HG02884 (cell line): ENCODE measurements at regions not wholly inside any gene's neighbourhood (a gene's known extent, or its start where the extent isn't known, plus 50 kb on each side); places are given as distances from the start of the nearest gene placed in this dataset.
"Not testable (repeated sequence)": the region's sequence is repeated elsewhere in the genome, so short reads cannot be mapped to it uniquely, and the experiment has no call there.

ENCODE experiments used
- ATAC-seq: cut with Tn5 transposase; IDR thresholded peaks from one replicate; pipeline ENCODE4 v1.9.1; 2021; ENCODE audit warnings: mild to moderate bottlenecking, moderate library complexity; ENCODE audit not compliant: unreplicated experiment

DNA sequence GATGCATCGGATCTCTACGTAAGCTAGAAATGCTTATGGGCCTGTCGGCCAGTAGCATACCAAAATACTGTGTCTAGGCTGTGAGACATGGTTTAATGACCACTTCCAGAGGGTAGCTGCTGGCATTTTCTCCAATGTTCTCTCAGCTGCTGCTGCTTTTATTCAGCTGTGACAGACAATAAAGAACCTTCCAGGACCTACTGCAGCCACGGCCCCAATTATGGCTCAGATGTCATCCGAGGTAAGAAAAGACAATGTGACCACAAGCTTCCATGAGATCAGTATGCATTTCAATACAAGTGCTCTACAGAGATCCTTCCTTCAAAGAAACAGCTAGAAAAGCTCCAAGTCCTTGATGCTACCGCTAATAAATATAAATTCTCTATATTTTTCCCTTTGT lies 256.2 kb downstream of the SDHAF3 start:
- ATAC-seq = no peak

- ATAC-seq = no peak
Measured at GRCh38 chr7:97377713-97378112, 260.2 kb downstream of the SDHAF3 start.

DNA sequence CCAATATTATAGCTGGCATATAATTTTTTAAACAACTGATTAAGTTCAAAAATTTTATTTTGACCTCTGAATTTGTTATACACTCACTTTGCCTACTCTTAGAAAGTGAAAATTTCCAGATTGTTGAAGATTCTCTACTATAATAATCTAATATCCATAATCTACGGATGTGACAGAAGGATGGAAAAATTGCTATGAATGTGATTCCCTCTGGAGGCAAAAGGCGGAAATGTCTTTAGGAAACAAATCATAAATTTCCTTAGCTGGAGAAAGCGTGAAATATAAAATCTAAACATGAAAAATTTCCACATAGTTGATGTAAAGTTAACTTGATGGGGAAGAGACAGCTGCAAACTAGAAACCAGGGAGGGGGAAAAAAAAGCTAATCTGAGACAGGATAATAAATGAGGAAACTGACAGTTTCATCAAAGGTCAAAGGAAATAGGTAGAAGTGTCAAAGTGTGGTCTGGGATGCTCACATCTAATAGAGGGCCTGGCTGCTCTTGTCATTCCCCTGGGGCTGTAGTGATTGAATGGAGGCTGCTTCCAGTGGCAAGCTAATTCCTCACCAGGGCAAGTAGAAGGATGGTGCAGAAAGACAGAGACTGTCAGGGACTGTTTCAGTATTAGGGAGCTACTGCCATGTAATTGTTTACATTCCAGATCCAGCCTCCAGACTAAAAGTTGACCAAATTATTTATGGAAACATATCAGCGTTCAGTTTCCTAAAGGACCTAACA lies 264.5 kb downstream of the SDHAF3 start:
- ATAC-seq = no peak

- ATAC-seq = no peak
Measured at GRCh38 chr7:97390052-97390451, 272.6 kb downstream of the SDHAF3 start.

DNA sequence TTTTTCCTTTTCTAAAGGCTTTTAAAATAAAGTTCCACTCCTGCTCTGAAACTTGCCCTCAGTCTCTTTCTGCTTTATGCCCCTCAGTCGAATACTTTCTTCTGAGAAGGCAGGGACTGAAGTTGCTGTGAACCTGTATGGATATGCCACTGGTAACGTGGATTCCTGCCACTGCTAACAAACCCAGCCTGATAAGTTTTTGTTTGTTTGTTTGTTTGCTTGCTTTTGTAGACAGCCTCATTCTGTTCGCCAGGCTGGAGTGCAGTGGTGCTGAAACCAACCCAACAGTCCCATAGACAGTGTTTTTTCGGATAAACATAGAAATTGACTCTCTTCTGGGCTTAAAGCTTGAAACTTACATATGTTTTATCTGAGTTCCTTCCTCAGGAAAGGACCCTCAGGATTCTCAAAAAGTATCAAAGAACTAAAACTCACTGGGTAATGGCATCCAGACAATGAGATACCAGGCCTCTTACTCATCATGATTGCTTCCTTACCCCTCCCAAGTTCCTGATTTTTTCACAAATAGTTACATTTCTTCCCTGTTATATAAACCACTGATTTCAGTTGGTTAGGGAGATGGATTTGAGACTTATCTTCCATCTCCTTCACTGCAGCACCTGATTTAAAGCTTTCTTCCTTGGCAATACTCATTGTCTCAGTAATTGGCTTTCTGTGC lies 273.6 kb downstream of the SDHAF3 start:
- no peak for ATAC-seq

DNA sequence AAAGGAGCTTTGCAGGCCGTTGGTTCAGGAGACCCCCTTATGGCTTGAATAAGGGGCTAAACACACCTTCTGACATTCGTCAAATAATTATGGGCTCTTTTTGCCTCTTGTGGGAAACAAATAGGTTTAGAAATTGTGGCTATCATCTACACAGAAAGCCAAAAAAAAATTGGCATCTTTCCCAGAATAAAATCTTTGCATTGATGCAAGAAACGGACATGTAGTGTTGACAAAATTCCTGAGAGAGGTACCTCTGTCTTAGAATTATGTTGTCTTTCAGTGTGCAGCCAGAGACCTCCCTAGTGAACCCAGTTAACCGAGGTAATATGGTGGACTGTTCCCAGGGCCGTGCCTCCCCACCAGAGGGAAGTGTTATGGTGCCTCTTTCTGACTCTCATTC lies 283.9 kb downstream of the SDHAF3 start:
- no peak for ATAC-seq

GRCh38 chr7:97405835-97406234 lies 288.3 kb downstream of the SDHAF3 start:
- no peak for ATAC-seq

DNA sequence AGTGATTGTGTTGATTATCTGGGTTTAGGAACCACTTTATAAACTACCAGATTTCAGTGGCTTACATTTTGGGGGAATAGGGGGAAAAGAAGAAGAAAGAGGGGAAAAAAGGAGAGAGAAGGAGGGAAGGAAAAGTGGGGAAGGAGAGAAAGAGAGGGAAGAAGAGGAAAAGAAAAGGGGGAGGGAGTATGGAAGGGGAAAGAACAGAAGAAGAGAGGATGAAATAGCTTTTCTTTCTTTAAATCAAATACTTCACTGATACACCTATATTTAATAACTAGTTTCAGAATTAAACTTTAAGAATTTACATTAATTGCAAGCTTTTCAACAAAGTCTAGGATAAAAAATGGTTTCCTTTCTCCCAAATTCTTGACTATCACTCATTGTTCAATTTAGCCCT lies 289.6 kb downstream of the SDHAF3 start:
- no peak for ATAC-seq

DNA sequence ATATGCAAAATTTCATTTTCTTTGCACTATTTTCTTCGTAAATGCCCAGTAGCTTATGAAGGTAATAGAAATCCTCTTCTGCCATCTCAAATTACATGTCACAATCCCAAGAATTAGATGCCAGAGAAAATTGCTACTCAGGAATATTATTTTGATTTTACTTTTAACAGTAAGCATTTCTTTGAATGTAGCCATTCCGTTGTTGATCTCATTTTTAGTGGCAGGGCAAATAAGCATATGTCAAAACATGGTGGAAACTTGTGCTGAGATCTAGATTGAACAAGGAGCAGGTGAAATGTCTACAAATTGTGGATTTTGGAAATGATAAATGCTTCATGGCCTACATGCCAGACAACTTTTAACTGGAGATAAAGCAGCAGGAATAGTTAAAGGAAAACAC lies 291.8 kb downstream of the SDHAF3 start:
- ATAC-seq = no peak

GRCh38 chr7:97418312-97418711 lies 300.8 kb downstream of the SDHAF3 start:
- ATAC-seq = no peak

DNA sequence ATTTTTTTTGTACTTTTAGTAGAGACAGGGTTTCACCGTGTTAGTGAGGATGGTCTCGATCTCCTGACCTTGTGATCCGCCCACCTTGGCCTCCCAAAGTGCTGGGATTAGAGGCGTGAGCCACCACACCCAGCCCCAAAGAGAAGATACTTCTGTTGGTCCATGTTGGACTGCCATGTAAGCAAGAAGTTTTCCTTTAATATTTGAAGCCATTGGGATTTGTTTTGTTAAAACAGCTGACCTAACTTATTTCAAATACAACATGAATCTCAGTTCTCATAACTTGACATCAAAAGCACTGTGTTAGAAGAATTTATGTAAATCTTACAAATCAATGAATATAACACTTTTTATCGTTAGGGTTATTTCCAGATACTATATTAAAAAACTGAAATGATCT lies 302.4 kb downstream of the SDHAF3 start:
- no peak for ATAC-seq

DNA sequence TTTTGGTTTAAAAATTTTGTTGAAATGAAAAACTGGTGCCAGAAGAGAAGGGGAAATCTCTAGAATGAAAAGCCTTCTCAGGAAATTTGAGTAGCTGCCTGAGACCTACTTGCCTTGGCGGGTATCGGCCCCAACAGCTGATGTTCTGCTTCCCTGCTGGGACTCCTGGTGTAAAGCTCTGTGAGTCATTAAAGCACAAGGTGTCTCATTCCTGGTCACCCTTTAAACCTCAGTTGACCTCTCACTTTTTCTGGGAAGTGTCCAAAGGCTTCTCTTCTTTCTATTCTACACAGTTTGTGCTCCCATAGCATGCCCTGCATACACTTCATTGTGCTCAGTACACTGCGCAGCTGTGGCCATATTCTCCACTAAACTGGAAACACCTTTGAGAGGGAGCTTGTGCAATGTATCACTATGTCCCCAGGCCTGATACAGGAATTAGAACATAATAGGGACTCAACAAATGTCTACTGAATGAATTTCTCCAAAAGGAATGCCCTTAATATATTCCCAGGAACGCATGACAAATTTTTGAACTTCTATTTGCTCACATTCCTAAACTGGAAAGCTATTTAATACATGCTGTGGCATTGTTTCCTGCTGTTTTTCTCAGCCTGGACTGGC lies 303.9 kb downstream of the SDHAF3 start:
- no peak for ATAC-seq

GRCh38 chr7:97422046-97422445 lies 304.5 kb downstream of the SDHAF3 start:
- ATAC-seq = no peak

- no peak for ATAC-seq
Measured at GRCh38 chr7:97430006-97430405, 301.9 kb upstream of the TAC1 start.

DNA sequence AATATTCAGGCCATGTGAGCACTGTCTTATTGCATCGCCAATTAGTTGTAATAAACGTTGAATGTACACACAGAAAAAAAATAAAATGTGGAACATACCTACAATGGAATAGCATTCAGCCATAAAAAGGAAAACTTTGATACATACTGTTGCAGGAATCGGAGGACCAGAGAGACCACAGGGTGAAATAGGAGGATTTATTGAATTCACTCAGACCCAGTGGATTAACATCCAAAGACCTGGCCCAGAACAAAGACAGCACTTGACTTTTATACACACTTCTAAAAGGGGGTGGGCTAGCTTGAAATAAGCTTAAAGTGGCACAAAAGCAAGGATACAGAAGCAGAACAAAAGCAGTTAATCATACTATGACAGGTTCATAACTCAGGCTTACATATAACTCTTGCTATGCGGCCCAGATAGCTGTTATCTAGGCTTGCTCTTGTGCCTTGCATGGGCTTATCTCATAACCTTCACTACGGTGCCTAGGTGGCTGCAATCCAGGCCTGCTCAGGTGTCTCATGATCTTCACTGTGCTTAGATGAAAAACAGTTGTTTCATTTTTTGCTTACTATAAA lies 292.2 kb upstream of the TAC1 start:
- ATAC-seq = no peak

- no peak for ATAC-seq
Measured at GRCh38 chr7:97446361-97446760, 285.5 kb upstream of the TAC1 start.

GRCh38 chr7:97449448-97449847 lies 282.4 kb upstream of the TAC1 start:
- ATAC-seq = not testable (repeated sequence)

DNA sequence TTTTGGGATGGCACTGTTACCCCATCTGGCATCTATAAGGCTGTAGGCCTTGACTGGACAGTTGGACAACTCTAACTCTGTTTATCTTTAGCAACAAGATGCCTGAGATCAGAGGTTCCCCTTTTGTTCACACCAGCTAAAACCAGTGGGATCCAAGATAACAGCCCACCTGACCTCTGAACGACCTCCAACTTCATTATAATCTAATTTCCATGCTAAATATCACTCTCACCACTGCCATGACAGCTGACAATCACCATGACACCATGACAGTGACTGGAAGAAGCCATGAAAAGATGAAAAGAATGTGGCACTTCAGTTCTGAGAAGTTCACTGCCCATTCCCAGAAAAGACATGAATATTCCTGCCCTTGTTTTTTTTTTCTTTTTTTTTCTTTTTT lies 281.4 kb upstream of the TAC1 start:
- ATAC-seq = no peak

DNA sequence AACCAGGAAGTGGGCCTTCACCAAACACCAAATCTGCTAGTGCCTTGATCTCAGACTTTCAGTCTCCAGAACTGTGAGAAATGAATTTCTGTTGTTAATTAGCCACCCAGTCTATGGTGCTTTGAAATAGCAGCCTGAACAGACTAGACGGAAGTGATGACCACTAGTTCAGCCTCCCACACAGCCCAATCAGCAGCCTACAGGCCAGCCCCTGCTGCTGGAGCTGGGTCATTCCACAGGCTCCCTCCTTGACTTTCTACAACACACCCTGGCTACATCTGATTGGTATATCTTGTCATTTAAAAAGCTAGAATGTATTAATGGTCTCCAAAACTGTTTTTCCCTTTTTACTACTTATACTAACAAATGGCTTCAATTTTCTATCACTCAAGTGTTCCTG lies 277.2 kb upstream of the TAC1 start:
- no peak for ATAC-seq

- no peak for ATAC-seq
Measured at GRCh38 chr7:97457054-97457453, 274.8 kb upstream of the TAC1 start.

- no peak for ATAC-seq
Measured at GRCh38 chr7:97460433-97460832, 271.5 kb upstream of the TAC1 start.

- no peak for ATAC-seq
Measured at GRCh38 chr7:97461596-97461995, 270.3 kb upstream of the TAC1 start.
